DMS114 treated with DMSO at 0.1 percent for 48 hours (cell line): ENCODE measurements at regions not wholly inside any gene's neighbourhood (a gene's known extent, or its start where the extent isn't known, plus 50 kb on each side); places are given as distances from the start of the nearest gene placed in this dataset.

Experiments used
- DNase-seq: peaks from one replicate; lab custom pipeline; 2025; ENCODE audit not compliant: unreplicated experiment; lab: John Stamatoyannopoulos, UW

GRCh38 chr2:45301307-45302277 is 292.3 kb upstream of the SIX2 start:
- DNase-seq = no peak

- DNase-seq = no peak
These were observed 290.9 kb upstream of the SIX2 start for GRCh38 chr2:45300026-45300750.

- no peak for DNase-seq
These were observed 290.1 kb upstream of the SIX2 start for GRCh38 chr2:45299361-45299760.

GRCh38 chr2:45293182-45293581 is 283.9 kb upstream of the SIX2 start:
- no peak for DNase-seq

GRCh38 chr2:45291296-45291701 is 282.0 kb upstream of the SIX2 start:
- DNase-seq = no peak

- no peak for DNase-seq
These were observed 280.9 kb upstream of the SIX2 start for GRCh38 chr2:45289997-45290709.

GRCh38 chr2:45288532-45289417 is 279.5 kb upstream of the SIX2 start:
- no peak for DNase-seq

GRCh38 chr2:45287045-45287444 is 277.8 kb upstream of the SIX2 start:
- DNase-seq = no peak

- DNase-seq = no peak
These were observed 276.6 kb upstream of the SIX2 start for GRCh38 chr2:45285771-45286390.

GRCh38 chr2:45285311-45285710 is 276.1 kb upstream of the SIX2 start:
- DNase-seq = no peak

- DNase-seq = no peak
These were observed 275.4 kb upstream of the SIX2 start for GRCh38 chr2:45284621-45284995.

- no peak for DNase-seq
These were observed 274.7 kb upstream of the SIX2 start for GRCh38 chr2:45283764-45284620.

- DNase-seq = no peak
These were observed 273.4 kb upstream of the SIX2 start for GRCh38 chr2:45282646-45283045.

GRCh38 chr2:45281311-45281710 is 272.1 kb upstream of the SIX2 start:
- DNase-seq = no peak

GRCh38 chr2:45280794-45281193 is 271.5 kb upstream of the SIX2 start:
- no peak for DNase-seq

GRCh38 chr2:45279356-45279755 is 270.1 kb upstream of the SIX2 start:
- no peak for DNase-seq

GRCh38 chr2:45278365-45279078 is 269.3 kb upstream of the SIX2 start:
- no peak for DNase-seq

- no peak for DNase-seq
These were observed 267.7 kb upstream of the SIX2 start for GRCh38 chr2:45276914-45277313.

- no peak for DNase-seq
These were observed 266.6 kb upstream of the SIX2 start for GRCh38 chr2:45275806-45276205.
